ENCODE measurements at regions not wholly inside any gene's neighbourhood (a gene's known extent, or its start where the extent isn't known, plus 50 kb on each side); places are given as distances from the start of the nearest gene placed in this dataset.
A peak's percentile ranks its signal among the peaks of the same experiment; 100 is the strongest.

GRCh38 chr21:16395285-16395684, 665.5 kb downstream of the USP25 start:
- CTCF ChIA-PET: no interaction called here
- no peaks in the 10 kb centered on the region for H3K27me3 Mint-ChIP-seq
- no peak for ATAC-seq
- POLR2A ChIA-PET: no interaction called here
- no peak for DNase-seq
- no peaks in the 10 kb centered on the region for H3K4me1 Mint-ChIP-seq (ENCODE audit: low read depth)
- peaks cover 11% of the 10 kb centered on the region for H3K9me3 Mint-ChIP-seq
- no peak for TF ChIP-seq CTCF (IDR thresholded peaks at IDR 0.05)
- intact Hi-C loops (cut with micrococcal nuclease): no loop called here
- H3K27ac Mint-ChIP-seq: no peak overlapping the region
- no peak overlapping the region for H3K4me3 Mint-ChIP-seq
- no peaks in the 10 kb centered on the region for H3K36me3 Mint-ChIP-seq (ENCODE audit: low read depth)

GRCh38 chr21:16402752-16403151, 673.0 kb downstream of the USP25 start:
- POLR2A ChIA-PET: no interaction called here
- CTCF ChIA-PET: no interaction called here
- H3K36me3 Mint-ChIP-seq (ENCODE audit: low read depth): no peaks in the 10 kb centered on the region
- intact Hi-C loops (cut with micrococcal nuclease): no loop called here
- no peak for DNase-seq
- no peaks in the 10 kb centered on the region for H3K27me3 Mint-ChIP-seq
- no peak for ATAC-seq
- no peak overlapping the region for H3K4me3 Mint-ChIP-seq
- no peak overlapping the region for H3K27ac Mint-ChIP-seq
- no peaks in the 10 kb centered on the region for H3K4me1 Mint-ChIP-seq (ENCODE audit: low read depth)
- TF ChIP-seq CTCF (IDR thresholded peaks at IDR 0.05): no peak
- peaks cover 2% of the 10 kb centered on the region for H3K9me3 Mint-ChIP-seq

GRCh38 chr21:16404776-16405175, 675.0 kb downstream of the USP25 start:
- POLR2A ChIA-PET: no interaction called here
- ATAC-seq (no peak), DNase-seq (no peak)
- intact Hi-C loops (cut with micrococcal nuclease): no loop called here
- CTCF ChIA-PET: no interaction called here
- Mint-ChIP-seq H3K27me3 (no peaks in the 10 kb centered on the region), H3K36me3 (ENCODE audit: low read depth) (no peaks in the 10 kb centered on the region), H3K4me3 (no peak overlapping the region), H3K4me1 (ENCODE audit: low read depth) (no peaks in the 10 kb centered on the region), H3K9me3 (peaks cover 2% of the 10 kb centered on the region), H3K27ac (no peak overlapping the region)
- TF ChIP-seq CTCF (IDR thresholded peaks at IDR 0.05): no peak

GRCh38 chr21:16406355-16406754, 676.6 kb downstream of the USP25 start:
- no peak overlapping the region for H3K27ac Mint-ChIP-seq
- POLR2A ChIA-PET: no interaction called here
- no peaks in the 10 kb centered on the region for H3K4me1 Mint-ChIP-seq (ENCODE audit: low read depth)
- H3K4me3 Mint-ChIP-seq: no peak overlapping the region
- CTCF ChIA-PET: no interaction called here
- ATAC-seq (no peak), DNase-seq (no peak)
- peaks cover 2% of the 10 kb centered on the region for H3K9me3 Mint-ChIP-seq
- no peaks in the 10 kb centered on the region for H3K27me3 Mint-ChIP-seq
- no peak for TF ChIP-seq CTCF (IDR thresholded peaks at IDR 0.05)
- intact Hi-C loops (cut with micrococcal nuclease): no loop called here
- no peaks in the 10 kb centered on the region for H3K36me3 Mint-ChIP-seq (ENCODE audit: low read depth)

- H3K4me3 Mint-ChIP-seq: no peak overlapping the region
- DNase-seq: no peak
- TF ChIP-seq CTCF (IDR thresholded peaks at IDR 0.05): peak; percentile 26
- H3K27me3 Mint-ChIP-seq: no peaks in the 10 kb centered on the region
- no peak for ATAC-seq
- intact Hi-C loops (cut with micrococcal nuclease): no loop called here
- H3K36me3 Mint-ChIP-seq (ENCODE audit: low read depth): no peaks in the 10 kb centered on the region
- H3K4me1 Mint-ChIP-seq (ENCODE audit: low read depth): no peaks in the 10 kb centered on the region
- CTCF ChIA-PET: no interaction called here
- POLR2A ChIA-PET: no interaction called here
- H3K9me3 Mint-ChIP-seq: peaks cover 2% of the 10 kb centered on the region
- H3K27ac Mint-ChIP-seq: no peak overlapping the region
Observed at GRCh38 chr21:16407403-16408240, 677.8 kb downstream of the USP25 start.
